HepG2 (cell line): ENCODE measurements at regions not wholly inside any gene's neighbourhood (a gene's known extent, or its start where the extent isn't known, plus 50 kb on each side); places are given as distances from the start of the nearest gene placed in this dataset.

Experiments
- ATAC-seq: fragments of 200-7000 bp; cut with Tn5 transposase; 3 replicates; pipeline ENCODE4 v1.9.1; 2020; ENCODE audit warnings: mild to moderate bottlenecking, moderate library complexity
- BruUV-seq: library from RNA; stranded (reverse); fragments of 400-500 nt; replicated peaks from 2 replicates; lab custom pipeline; 2021; lab: Mats Ljungman, UMichigan
- CTCF ChIA-PET: fragments of 300-600 bp; formaldehyde crosslinking; extraction: SDS; loops from one replicate; lab custom pipeline; 2021; ENCODE audit warnings: low total read pairs, inconsistent platforms, low intra/inter-chr PET ratio; lab: Yijun Ruan, JAX
- POLR2A ChIA-PET: fragments of 350-600 bp; sonication (Branson Sonifier 250); formaldehyde crosslinking; loops from one replicate; lab custom pipeline; 2020; ENCODE audit warnings: antibody characterized with exemption, inconsistent platforms; lab: Yijun Ruan, JAX
- DNase-seq: peaks from one replicate; pipeline ENCODE4 v3.0.0-alpha.2; 2015; ENCODE audit warnings: low spot score
- FAIRE-seq: peaks from 3 replicates; lab custom pipeline; 2011; peaks lifted over from hg19 to GRCh38; lab: Jason Lieb, UNC
- H2AFZ ChIP-seq: one replicate; pipeline ENCODE4 v1.6.1; 2011; ENCODE audit warnings: low read length, inconsistent platforms
- H3K27ac ChIP-seq: fragments of 300-600 bp; 3 replicates; pipeline ENCODE4 v1.8.0; 2011; ENCODE audit warnings: mixed run types, mild to moderate bottlenecking, mixed read lengths, low read length, inconsistent platforms; ENCODE audit not compliant: insufficient read depth; ENCODE audit errors: extremely low read length
- H3K27me3 ChIP-seq, 2 experiments: fragments of 200-600 bp in 1 of 2; 2 replicates in 1 of 2; 3 replicates in 1 of 2; pipeline versions ENCODE4 v1.6.0 to v1.8.0; 2011; ENCODE audit warnings: low read length in 2 of 2, mild to moderate bottlenecking in 2 of 2, moderate library complexity in 2 of 2, inconsistent platforms in 1 of 2; ENCODE audit not compliant: insufficient read depth in 2 of 2, control insufficient read depth in 1 of 2
- H3K36me3 ChIP-seq, 2 experiments: fragments of 200-600 bp in 1 of 2; replicated peaks in 1 of 2; 2 replicates in 1 of 2; 3 replicates in 1 of 2; pipeline versions ENCODE4 v1.5.1 to v1.8.0; 2011; ENCODE audit warnings: low read length in 2 of 2, inconsistent platforms in 1 of 2; ENCODE audit not compliant: insufficient read depth in 2 of 2, control insufficient read depth in 1 of 2
- H3K4me1 ChIP-seq: 2 replicates; pipeline ENCODE4 v1.5.1; 2012; ENCODE audit warnings: low read length, inconsistent platforms; ENCODE audit not compliant: insufficient read depth
- H3K4me2 ChIP-seq: 2 replicates; pipeline ENCODE4 v1.6.0; 2011; ENCODE audit warnings: low read depth, low read length, inconsistent platforms
- H3K4me3 ChIP-seq, 3 experiments: fragments of 200-600 bp in 1 of 3; sonication (generic), shearing (Covaris generic) in 1 of 3; replicated peaks in 1 of 3; 2 replicates each; pipeline ENCODE4 v1.5.1; 2011 to 2016; ENCODE audit warnings: low read length in 3 of 3, inconsistent platforms in 2 of 3, low read depth in 2 of 3, mild to moderate bottlenecking in 2 of 3, control low read depth in 1 of 3, mixed read lengths in 1 of 3; ENCODE audit not compliant: insufficient read depth in 1 of 3
- H3K79me2 ChIP-seq: one replicate; pipeline ENCODE4 v1.6.1; 2011; ENCODE audit warnings: low read length, inconsistent platforms; ENCODE audit not compliant: insufficient read depth
- H3K9ac ChIP-seq: 2 replicates; pipeline ENCODE4 v1.6.0; 2011; ENCODE audit warnings: mild to moderate bottlenecking, low read depth, low read length, inconsistent platforms; ENCODE audit not compliant: insufficient read depth
- H3K9me3 ChIP-seq: 2 replicates; pipeline ENCODE4 v1.5.1; 2012; ENCODE audit warnings: mild to moderate bottlenecking, low read length
- H4K20me1 ChIP-seq: 2 replicates; pipeline ENCODE4 v1.6.0; 2011; ENCODE audit warnings: inconsistent platforms, mild to moderate bottlenecking, low read length, moderate library complexity; ENCODE audit not compliant: insufficient read depth
- ESRRA ChIP-seq: sonication (generic); formaldehyde crosslinking; IDR thresholded peaks from 2 replicates; pipeline ENCODE4 v1.5.1; 2020; ENCODE audit warnings: mild to moderate bottlenecking, low read depth, missing genetic modification reagents
- GATAD2A ChIP-seq: IDR thresholded peaks from 2 replicates; pipeline ENCODE4 v1.6.1; 2016
- HNF4A ChIP-seq: sonication (generic); formaldehyde crosslinking; IDR thresholded peaks from 2 replicates; pipeline ENCODE4 v1.4.0; 2020; ENCODE audit warnings: missing genetic modification reagents
- KLF11 ChIP-seq: IDR thresholded peaks from 2 replicates; pipeline ENCODE4 v1.6.1; 2016; ENCODE audit warnings: missing compliant biosample characterization
- MYPOP ChIP-seq: sonication (generic); formaldehyde crosslinking; IDR thresholded peaks from 2 replicates; pipeline ENCODE4 v1.8.1; 2023; ENCODE audit warnings: mild to moderate bottlenecking, moderate library complexity, missing genetic modification reagents
- NPAS2 ChIP-seq: sonication (generic); formaldehyde crosslinking; IDR thresholded peaks from 2 replicates; pipeline ENCODE4 v1.8.0; 2022; ENCODE audit warnings: mild to moderate bottlenecking, missing genetic modification reagents, borderline replicate concordance
- REXO4 ChIP-seq: sonication (generic); formaldehyde crosslinking; IDR thresholded peaks from 2 replicates; pipeline ENCODE4 v1.8.0; 2022; ENCODE audit warnings: missing genetic modification reagents, mild to moderate bottlenecking, borderline replicate concordance
- TAF15 ChIP-seq: fragments of 200-400 bp; formaldehyde crosslinking; IDR thresholded peaks from one replicate; pipeline ENCODE4 v1.6.1; 2018; ENCODE audit warnings: mild to moderate bottlenecking, low read depth, low read length; ENCODE audit not compliant: poor library complexity, severe bottlenecking
- ZBTB43 ChIP-seq: sonication (generic); formaldehyde crosslinking; conservative IDR thresholded peaks from 2 replicates; pipeline ENCODE4 v1.4.0; 2020; ENCODE audit warnings: missing genetic modification reagents
- ZNF101 ChIP-seq: sonication (generic); formaldehyde crosslinking; IDR thresholded peaks from 2 replicates; pipeline ENCODE4 v1.4.0; 2020; ENCODE audit warnings: mild to moderate bottlenecking, low read depth, missing genetic modification reagents, borderline replicate concordance
- ZNF563 ChIP-seq: sonication (generic); formaldehyde crosslinking; IDR thresholded peaks from 2 replicates; pipeline ENCODE4 v1.8.0; 2022; ENCODE audit warnings: mild to moderate bottlenecking, moderate library complexity, missing genetic modification reagents
- ZNF577 ChIP-seq: sonication (generic); formaldehyde crosslinking; IDR thresholded peaks from 2 replicates; pipeline ENCODE4 v1.4.0; 2020; ENCODE audit warnings: mild to moderate bottlenecking, low read depth, missing genetic modification reagents, borderline replicate concordance
- WGBS: methylation state at CpG from one replicate; pipeline ENCODE4 v1.1.6; 2017; ENCODE audit warnings: low lambda C conversion rate; 5-methylcytosine and 5-hydroxymethylcytosine counted together
- in situ Hi-C: cut with HindIII; loops from 2 replicates; pipeline ENCODE4 v1.10.0; 2017; ENCODE audit warnings: low pct_unique_long_range_greater_than_20kb; ENCODE audit not compliant: extremely low pct_ligation_motif_present
- intact Hi-C: fragments of 100-400 bp; cut with micrococcal nuclease; formaldehyde crosslinking; loops from one replicate; pipeline ENCODE4 v1.10.0; 2022; ENCODE audit not compliant: unreplicated experiment
- TF ChIP-seq, protein P1 (sequence below): sonication (generic); formaldehyde crosslinking; conservative IDR thresholded peaks from 2 replicates; pipeline ENCODE4 v1.4.0; 2020; ENCODE audit warnings: missing genetic modification reagents
- TF ChIP-seq, protein P2 (sequence below): sonication (generic); formaldehyde crosslinking; IDR thresholded peaks from 2 replicates; pipeline ENCODE4 v1.8.1; 2023; ENCODE audit warnings: missing genetic modification reagents, inconsistent platforms, borderline replicate concordance

DNA sequence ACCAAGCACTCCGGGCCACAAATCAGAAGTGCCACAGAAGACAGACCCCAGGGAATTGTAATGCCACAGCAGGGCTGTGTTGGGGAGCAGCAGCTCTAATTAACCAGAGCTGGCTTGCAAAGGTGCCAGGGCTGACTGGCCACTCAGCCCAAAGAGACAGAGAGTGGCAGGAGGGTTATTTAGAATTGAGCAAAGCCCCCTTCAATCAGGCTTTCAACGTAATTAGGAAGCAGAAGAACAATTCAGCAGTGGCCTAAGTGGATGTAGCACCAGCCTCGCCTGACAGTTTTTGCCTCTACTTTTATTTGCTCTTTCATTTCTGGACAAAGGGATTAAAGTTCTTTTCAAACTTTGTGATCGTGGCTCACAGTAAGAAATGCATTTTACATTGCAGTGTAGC lies 278.3 kb upstream of the IRX3 start:
- ATAC-seq (no peak), DNase-seq (no peak), FAIRE-seq (no peak)
- intact Hi-C loops = no loop called here
- no peaks in the 10 kb centered on the region for H3K36me3 ChIP-seq
- TF ChIP-seq, protein P1, sequence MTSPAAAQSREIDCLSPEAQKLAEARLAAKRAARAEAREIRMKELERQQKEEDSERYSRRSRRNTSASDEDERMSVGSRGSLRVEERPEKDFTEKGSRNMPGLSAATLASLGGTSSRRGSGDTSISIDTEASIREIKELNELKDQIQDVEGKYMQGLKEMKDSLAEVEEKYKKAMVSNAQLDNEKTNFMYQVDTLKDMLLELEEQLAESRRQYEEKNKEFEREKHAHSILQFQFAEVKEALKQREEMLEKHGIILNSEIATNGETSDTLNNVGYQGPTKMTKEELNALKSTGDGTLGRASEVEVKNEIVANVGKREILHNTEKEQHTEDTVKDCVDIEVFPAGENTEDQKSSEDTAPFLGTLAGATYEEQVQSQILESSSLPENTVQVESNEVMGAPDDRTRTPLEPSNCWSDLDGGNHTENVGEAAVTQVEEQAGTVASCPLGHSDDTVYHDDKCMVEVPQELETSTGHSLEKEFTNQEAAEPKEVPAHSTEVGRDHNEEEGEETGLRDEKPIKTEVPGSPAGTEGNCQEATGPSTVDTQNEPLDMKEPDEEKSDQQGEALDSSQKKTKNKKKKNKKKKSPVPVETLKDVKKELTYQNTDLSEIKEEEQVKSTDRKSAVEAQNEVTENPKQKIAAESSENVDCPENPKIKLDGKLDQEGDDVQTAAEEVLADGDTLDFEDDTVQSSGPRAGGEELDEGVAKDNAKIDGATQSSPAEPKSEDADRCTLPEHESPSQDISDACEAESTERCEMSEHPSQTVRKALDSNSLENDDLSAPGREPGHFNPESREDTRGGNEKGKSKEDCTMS (CRISPR knock-in tag) = no peak
- TF ChIP-seq KLF11 (CRISPR knock-in tag) (no peak), ZNF563 (no peak)
- POLR2A ChIA-PET = no interaction called here
- H3K27me3 ChIP-seq = peaks cover 0 to 10% of the 10 kb centered on the region in 2 experiments; a peak in 2 of 5 replicates
- no TSS peak for BruUV-seq
- H3K27ac ChIP-seq = no peak overlapping the region
- no peaks in the 10 kb centered on the region for H3K79me2 ChIP-seq
- no peak overlapping the region for H3K4me3 ChIP-seq
- in situ Hi-C loops = no loop called here
- H4K20me1 ChIP-seq = no peaks in the 10 kb centered on the region
- H3K4me2 ChIP-seq = no peak overlapping the region
- no peaks in the 10 kb centered on the region for H3K4me1 ChIP-seq
- 7% methylated on average over 4 of the region's 4 CpGs for WGBS
- H2AFZ ChIP-seq = no peak overlapping the region
- H3K9ac ChIP-seq = no peak overlapping the region
- no peaks in the 10 kb centered on the region for H3K9me3 ChIP-seq
- CTCF ChIA-PET = no interaction called here

DNA sequence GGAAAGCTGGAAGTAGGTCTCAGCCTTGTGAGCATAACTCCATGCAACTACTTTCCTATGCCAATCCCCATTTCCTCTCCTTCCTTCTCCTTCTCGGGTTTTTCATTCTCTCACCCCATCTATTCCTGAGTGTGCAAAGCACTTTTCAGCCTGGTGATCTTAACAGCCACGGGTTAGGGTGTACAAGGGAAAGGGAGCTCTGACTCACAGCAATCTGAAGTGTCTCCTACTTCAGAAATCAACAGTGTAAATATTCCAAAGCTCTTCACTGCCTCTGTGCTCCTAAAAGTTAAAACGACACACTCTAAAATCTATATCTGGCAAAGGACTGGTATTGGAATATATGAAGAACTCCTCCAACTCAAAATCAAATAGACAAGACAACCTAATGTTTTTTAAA lies 268.0 kb upstream of the IRX3 start:
- Histone ChIP-seq H3K27me3 (no peaks in the 10 kb centered on the region; a peak in 1 of 5 replicates), H3K27ac (no peak overlapping the region), H3K4me1 (no peaks in the 10 kb centered on the region), H3K9me3 (no peaks in the 10 kb centered on the region), H3K9ac (no peak overlapping the region), H3K79me2 (no peaks in the 10 kb centered on the region), H3K36me3 (no peaks in the 10 kb centered on the region), H4K20me1 (no peaks in the 10 kb centered on the region), H2AFZ (no peak overlapping the region), H3K4me3 (no peak overlapping the region), H3K4me2 (no peak overlapping the region)
- intact Hi-C loops (no loop called here), in situ Hi-C loops (no loop called here)
- FAIRE-seq (no peak), ATAC-seq (no peak), DNase-seq (no peak)
- ChIA-PET POLR2A (no interaction called here), CTCF (no interaction called here)
- WGBS = 1% methylated on average over 3 of the region's 3 CpGs
- no TSS peak for BruUV-seq
- TF ChIP-seq ESRRA (CRISPR knock-in tag) (no peak), MYPOP (CRISPR knock-in tag) (no peak), NPAS2 (CRISPR knock-in tag) (no peak), REXO4 (CRISPR knock-in tag) (no peak), ZNF577 (CRISPR knock-in tag) (no peak), HNF4A (CRISPR knock-in tag) (no peak), ZNF101 (CRISPR knock-in tag) (no peak), ZBTB43 (CRISPR knock-in tag) (no peak), GATAD2A (CRISPR knock-in tag) (no peak), TAF15 (no peak)
- TF ChIP-seq, protein P2, sequence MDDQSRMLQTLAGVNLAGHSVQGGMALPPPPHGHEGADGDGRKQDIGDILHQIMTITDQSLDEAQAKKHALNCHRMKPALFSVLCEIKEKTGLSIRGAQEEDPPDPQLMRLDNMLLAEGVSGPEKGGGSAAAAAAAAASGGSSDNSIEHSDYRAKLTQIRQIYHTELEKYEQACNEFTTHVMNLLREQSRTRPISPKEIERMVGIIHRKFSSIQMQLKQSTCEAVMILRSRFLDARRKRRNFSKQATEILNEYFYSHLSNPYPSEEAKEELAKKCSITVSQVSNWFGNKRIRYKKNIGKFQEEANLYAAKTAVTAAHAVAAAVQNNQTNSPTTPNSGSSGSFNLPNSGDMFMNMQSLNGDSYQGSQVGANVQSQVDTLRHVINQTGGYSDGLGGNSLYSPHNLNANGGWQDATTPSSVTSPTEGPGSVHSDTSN (CRISPR knock-in tag) = no peak
